ENCODE measurements at regions not wholly inside any gene's neighbourhood (a gene's known extent, or its start where the extent isn't known, plus 50 kb on each side); places are given as distances from the start of the nearest gene placed in this dataset.

- no peak for TF ChIP-seq CHD2 (IDR thresholded peaks at IDR 0.05; ENCODE audit: low read length, partially characterized antibody)
- no peak for TF ChIP-seq CTCF (IDR thresholded peaks at IDR 0.05)
- TF ChIP-seq, protein P1, sequence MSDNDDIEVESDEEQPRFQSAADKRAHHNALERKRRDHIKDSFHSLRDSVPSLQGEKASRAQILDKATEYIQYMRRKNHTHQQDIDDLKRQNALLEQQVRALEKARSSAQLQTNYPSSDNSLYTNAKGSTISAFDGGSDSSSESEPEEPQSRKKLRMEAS (IDR thresholded peaks at IDR 0.05; ENCODE audit: low read depth) = no peak
- no peak for TF ChIP-seq MXI1 (IDR thresholded peaks at IDR 0.05; ENCODE audit: low read depth, low read length)
- TF ChIP-seq REST (IDR thresholded peaks at IDR 0.05; ENCODE audit: low read depth, low read length) = no peak
- no peak for TF ChIP-seq SIN3A (IDR thresholded peaks at IDR 0.05; ENCODE audit: borderline replicate concordance, low read depth, low read length)
- no peak for TF ChIP-seq TEAD4 (IDR thresholded peaks at IDR 0.05; ENCODE audit: borderline replicate concordance, insufficient read depth)
- TF ChIP-seq SMC3 (IDR thresholded peaks at IDR 0.05; ENCODE audit: low read depth, low read length) = no peak
- DNase-seq = peak; percentile 23
- H3K9me2 ChIP-seq = no peaks in the 10 kb centered on the region
- H2AFZ ChIP-seq (ENCODE audit: low read depth) = no peak overlapping the region
- no peaks in the 10 kb centered on the region for H4K20me1 ChIP-seq (ENCODE audit: insufficient read depth)
- H3K9ac ChIP-seq = no peak overlapping the region
- H3K9me3 ChIP-seq = no peaks in the 10 kb centered on the region
- H3K4me2 ChIP-seq = no peak overlapping the region
- H3K4me1 ChIP-seq (ENCODE audit: control insufficient read depth in 1 of 2, insufficient read depth in 2 of 2, low read depth in 1 of 2, low read length in 1 of 2) = no peaks in the 10 kb centered on the region; a peak in 1 of 4 replicates
- H3K27me3 ChIP-seq (ENCODE audit: insufficient read depth) = no peaks in the 10 kb centered on the region
- H3K79me2 ChIP-seq (ENCODE audit: insufficient read depth) = no peaks in the 10 kb centered on the region
- ChIA-PET POLR2A (no interaction called here), CTCF (interaction anchor here (0.7 to 8.3 kb wide), 59 partner anchors 10 to 729 kb away, joined by 3 to 126 read pairs (median 4); partner anchors contain the start of genes PARVB and PARVG)
- no peaks in the 10 kb centered on the region for H3F3A ChIP-seq (replicated peaks; ENCODE audit: insufficient read depth)
- H3K27ac ChIP-seq (ENCODE audit: low read depth in 2 of 2, low read length in 1 of 2) = no peak overlapping the region
- no peak overlapping the region for H3K4me3 ChIP-seq (ENCODE audit: low read depth in 2 of 2, low read length in 1 of 2)
- H3K36me3 ChIP-seq (replicated peaks in 1 of 2; ENCODE audit: control insufficient read depth in 1 of 2, insufficient read depth in 2 of 2, low read length in 1 of 2) = no peaks in the 10 kb centered on the region
- WGBS (ENCODE audit: low lambda C conversion rate) = 43% methylated on average over 5 of the region's 7 CpGs
Observed at GRCh38 chr22:44625421-44625760, 76.6 kb upstream of the PRR5 start.

GRCh38 chr22:44624689-44625420 is 77.1 kb upstream of the PRR5 start:
- no peaks in the 10 kb centered on the region for H3K27me3 ChIP-seq (ENCODE audit: insufficient read depth)
- no peaks in the 10 kb centered on the region for H3K9me2 ChIP-seq
- no peaks in the 10 kb centered on the region for H3F3A ChIP-seq (replicated peaks; ENCODE audit: insufficient read depth)
- DNase-seq = no peak
- no peak overlapping the region for H2AFZ ChIP-seq (ENCODE audit: low read depth)
- no peaks in the 10 kb centered on the region for H3K36me3 ChIP-seq (replicated peaks in 1 of 2; ENCODE audit: control insufficient read depth in 1 of 2, insufficient read depth in 2 of 2, low read length in 1 of 2)
- CTCF ChIA-PET = interaction anchor here (0.9 to 8.3 kb wide), 27 partner anchors 11 to 728 kb away, joined by 3 to 126 read pairs (median 4); partner anchors contain the start of gene PARVG
- H3K4me3 ChIP-seq (ENCODE audit: low read depth in 2 of 2, low read length in 1 of 2) = no peak overlapping the region
- no peaks in the 10 kb centered on the region for H3K79me2 ChIP-seq (ENCODE audit: insufficient read depth)
- POLR2A ChIA-PET = no interaction called here
- H3K9me3 ChIP-seq = no peaks in the 10 kb centered on the region
- no peaks in the 10 kb centered on the region; a peak in 1 of 4 replicates for H3K4me1 ChIP-seq (ENCODE audit: control insufficient read depth in 1 of 2, insufficient read depth in 2 of 2, low read depth in 1 of 2, low read length in 1 of 2)
- no peak overlapping the region for H3K27ac ChIP-seq (ENCODE audit: low read depth in 2 of 2, low read length in 1 of 2)
- no peaks in the 10 kb centered on the region for H4K20me1 ChIP-seq (ENCODE audit: insufficient read depth)
- 65% methylated on average over 8 of the region's 27 CpGs for WGBS (ENCODE audit: low lambda C conversion rate)
- H3K9ac ChIP-seq = no peak overlapping the region
- no peak overlapping the region for H3K4me2 ChIP-seq
- TF ChIP-seq RFX5 (IDR thresholded peaks at IDR 0.05; ENCODE audit: low read length) (no peak), FOXM1 (IDR thresholded peaks at IDR 0.05; ENCODE audit: low read depth) (no peak), RXRA (IDR thresholded peaks at IDR 0.05; ENCODE audit: borderline replicate concordance, low read depth) (no peak), EZH2phosphoT487 (IDR thresholded peaks at IDR 0.05; ENCODE audit: borderline replicate concordance, low read depth) (no peak), YY1 (IDR thresholded peaks at IDR 0.05; ENCODE audit: low read depth) (no peak), GABPA (IDR thresholded peaks at IDR 0.05; ENCODE audit: low read depth) (no peak), FOXJ3 (CRISPR knock-in tag; IDR thresholded peaks at IDR 0.05) (no peak), ZBTB33 (IDR thresholded peaks at IDR 0.05; ENCODE audit: borderline replicate concordance, low read depth) (no peak), EP300 (IDR thresholded peaks at IDR 0.05; ENCODE audit: borderline replicate concordance in 1 of 2, low read depth in 1 of 2, low read length in 1 of 2) (no peak), CHD2 (IDR thresholded peaks at IDR 0.05; ENCODE audit: low read length, partially characterized antibody) (no peak), RCOR1 (IDR thresholded peaks at IDR 0.05; ENCODE audit: low read length) (no peak)
- TF ChIP-seq, protein P1 (IDR thresholded peaks at IDR 0.05; ENCODE audit: low read depth) = no peak
